ENCODE measurements at regions not wholly inside any gene's neighbourhood (a gene's known extent, or its start where the extent isn't known, plus 50 kb on each side); places are given as distances from the start of the nearest gene placed in this dataset.

DNA sequence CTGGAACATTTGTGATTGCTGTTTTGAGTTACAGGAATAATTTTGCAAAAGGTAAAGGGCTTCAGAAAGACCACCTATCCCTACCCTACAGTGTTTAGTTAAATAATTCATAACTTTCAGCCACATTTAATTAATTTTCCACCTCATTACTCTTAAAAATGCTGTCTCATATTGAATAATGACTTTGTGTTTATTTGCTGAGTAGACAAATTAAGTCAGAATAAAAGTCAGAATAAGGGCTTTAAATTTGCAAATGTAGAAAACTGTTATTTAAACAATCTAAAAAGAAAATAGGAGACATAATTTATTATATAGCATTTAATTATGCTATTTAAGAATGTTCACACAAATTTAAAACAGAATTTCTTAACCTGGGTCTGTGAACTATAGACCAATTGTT lies 293.7 kb upstream of the RIMS1 start:
- no peak for TF ChIP-seq TAF1 (conservative IDR thresholded peaks at IDR 0.05)
- H3K4me1 ChIP-seq (ENCODE audit: control insufficient read depth in 4 of 4, insufficient read depth in 4 of 4, low read length in 3 of 4), result no peaks in the 10 kb centered on the region
- no peaks in the 10 kb centered on the region for H3K36me3 ChIP-seq (ENCODE audit: control insufficient read depth in 4 of 4, insufficient read depth in 3 of 4, low read depth in 1 of 4, low read length in 3 of 4)
- no peak overlapping the region for H3K9ac ChIP-seq (ENCODE audit: low read depth in 1 of 2, low read length in 2 of 2)
- H3K27ac ChIP-seq (ENCODE audit: low read depth in 1 of 2, low read length in 2 of 2), result no peak overlapping the region
- no peaks in the 10 kb centered on the region for H3K27me3 ChIP-seq (ENCODE audit: control insufficient read depth in 4 of 4, insufficient read depth in 4 of 4, low read length in 3 of 4)
- H3K4me3 ChIP-seq (ENCODE audit: low read depth in 1 of 3, low read length in 3 of 3), result no peak overlapping the region
- peaks cover 0 to 4% (median 0%) of the 10 kb centered on the region in 4 donors for H3K9me3 ChIP-seq (ENCODE audit: control insufficient read depth in 4 of 4, low read length in 3 of 4)
- no peak for DNase-seq (ENCODE audit: low spot score)

DNA sequence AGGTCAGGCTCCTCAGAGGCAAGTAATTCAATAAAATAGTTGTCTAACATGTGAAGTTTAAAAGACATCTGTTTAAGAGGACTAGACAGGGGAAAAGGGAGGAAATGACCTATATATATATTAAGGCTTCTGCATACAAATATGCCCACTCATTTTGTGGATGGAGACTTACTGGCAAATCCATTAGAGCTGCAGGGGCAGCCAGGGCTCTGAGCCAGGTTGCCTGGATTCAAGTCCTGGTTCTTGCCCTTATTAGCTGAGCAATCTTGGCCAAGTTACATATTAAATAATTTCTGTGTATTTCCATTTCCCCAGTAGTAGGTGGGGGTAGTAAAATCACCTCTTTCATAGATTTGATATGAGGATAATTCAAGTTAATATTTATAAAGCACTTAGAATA lies 287.0 kb upstream of the RIMS1 start:
- H3K36me3 ChIP-seq (ENCODE audit: control insufficient read depth in 4 of 4, insufficient read depth in 3 of 4, low read depth in 1 of 4, low read length in 3 of 4), result no peaks in the 10 kb centered on the region
- H3K9me3 ChIP-seq (ENCODE audit: control insufficient read depth in 4 of 4, low read length in 3 of 4), result no peaks in the 10 kb centered on the region
- peaks cover 0 to 3% (median 0%) of the 10 kb centered on the region in 4 donors for H3K27me3 ChIP-seq (ENCODE audit: control insufficient read depth in 4 of 4, insufficient read depth in 4 of 4, low read length in 3 of 4)
- no peak overlapping the region for H3K9ac ChIP-seq (ENCODE audit: low read depth in 1 of 2, low read length in 2 of 2)
- H3K4me1 ChIP-seq (ENCODE audit: control insufficient read depth in 4 of 4, insufficient read depth in 4 of 4, low read length in 3 of 4), result no peaks in the 10 kb centered on the region
- TF ChIP-seq, protein P1, sequence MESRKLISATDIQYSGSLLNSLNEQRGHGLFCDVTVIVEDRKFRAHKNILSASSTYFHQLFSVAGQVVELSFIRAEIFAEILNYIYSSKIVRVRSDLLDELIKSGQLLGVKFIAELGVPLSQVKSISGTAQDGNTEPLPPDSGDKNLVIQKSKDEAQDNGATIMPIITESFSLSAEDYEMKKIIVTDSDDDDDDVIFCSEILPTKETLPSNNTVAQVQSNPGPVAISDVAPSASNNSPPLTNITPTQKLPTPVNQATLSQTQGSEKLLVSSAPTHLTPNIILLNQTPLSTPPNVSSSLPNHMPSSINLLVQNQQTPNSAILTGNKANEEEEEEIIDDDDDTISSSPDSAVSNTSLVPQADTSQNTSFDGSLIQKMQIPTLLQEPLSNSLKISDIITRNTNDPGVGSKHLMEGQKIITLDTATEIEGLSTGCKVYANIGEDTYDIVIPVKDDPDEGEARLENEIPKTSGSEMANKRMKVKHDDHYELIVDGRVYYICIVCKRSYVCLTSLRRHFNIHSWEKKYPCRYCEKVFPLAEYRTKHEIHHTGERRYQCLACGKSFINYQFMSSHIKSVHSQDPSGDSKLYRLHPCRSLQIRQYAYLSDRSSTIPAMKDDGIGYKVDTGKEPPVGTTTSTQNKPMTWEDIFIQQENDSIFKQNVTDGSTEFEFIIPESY (IDR thresholded peaks at IDR 0.05), result no peak
- no peak for TF ChIP-seq SP1 (IDR thresholded peaks at IDR 0.05)
- TF ChIP-seq JUND (IDR thresholded peaks at IDR 0.05), result no peak
- no peak for TF ChIP-seq FOXA2 (IDR thresholded peaks at IDR 0.05)
- TF ChIP-seq RXRA (IDR thresholded peaks at IDR 0.05), result no peak
- no peak for TF ChIP-seq EGR1 (IDR thresholded peaks at IDR 0.05; ENCODE audit: low read depth in 2 of 2)
- no peak for TF ChIP-seq TAF1 (conservative IDR thresholded peaks at IDR 0.05)
- TF ChIP-seq, protein P2, sequence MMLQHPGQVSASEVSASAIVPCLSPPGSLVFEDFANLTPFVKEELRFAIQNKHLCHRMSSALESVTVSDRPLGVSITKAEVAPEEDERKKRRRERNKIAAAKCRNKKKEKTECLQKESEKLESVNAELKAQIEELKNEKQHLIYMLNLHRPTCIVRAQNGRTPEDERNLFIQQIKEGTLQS (IDR thresholded peaks at IDR 0.05), result no peak
- TF ChIP-seq HNF4G (IDR thresholded peaks at IDR 0.05), result no peak
- TF ChIP-seq, protein P3, sequence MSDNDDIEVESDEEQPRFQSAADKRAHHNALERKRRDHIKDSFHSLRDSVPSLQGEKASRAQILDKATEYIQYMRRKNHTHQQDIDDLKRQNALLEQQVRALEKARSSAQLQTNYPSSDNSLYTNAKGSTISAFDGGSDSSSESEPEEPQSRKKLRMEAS (IDR thresholded peaks at IDR 0.05), result no peak
- TF ChIP-seq YY1 (IDR thresholded peaks at IDR 0.05), result no peak
- no peak for TF ChIP-seq FOXA1 (IDR thresholded peaks at IDR 0.05)
- no peak for TF ChIP-seq GABPA (IDR thresholded peaks at IDR 0.05 in 1 of 2, conservative IDR thresholded peaks at IDR 0.05 in 1 of 2)
- H3K27ac ChIP-seq (ENCODE audit: low read depth in 1 of 2, low read length in 2 of 2), result no peak overlapping the region
- no peak for DNase-seq (ENCODE audit: low spot score)
- no peak overlapping the region for H3K4me3 ChIP-seq (ENCODE audit: low read depth in 1 of 3, low read length in 3 of 3)

DNA sequence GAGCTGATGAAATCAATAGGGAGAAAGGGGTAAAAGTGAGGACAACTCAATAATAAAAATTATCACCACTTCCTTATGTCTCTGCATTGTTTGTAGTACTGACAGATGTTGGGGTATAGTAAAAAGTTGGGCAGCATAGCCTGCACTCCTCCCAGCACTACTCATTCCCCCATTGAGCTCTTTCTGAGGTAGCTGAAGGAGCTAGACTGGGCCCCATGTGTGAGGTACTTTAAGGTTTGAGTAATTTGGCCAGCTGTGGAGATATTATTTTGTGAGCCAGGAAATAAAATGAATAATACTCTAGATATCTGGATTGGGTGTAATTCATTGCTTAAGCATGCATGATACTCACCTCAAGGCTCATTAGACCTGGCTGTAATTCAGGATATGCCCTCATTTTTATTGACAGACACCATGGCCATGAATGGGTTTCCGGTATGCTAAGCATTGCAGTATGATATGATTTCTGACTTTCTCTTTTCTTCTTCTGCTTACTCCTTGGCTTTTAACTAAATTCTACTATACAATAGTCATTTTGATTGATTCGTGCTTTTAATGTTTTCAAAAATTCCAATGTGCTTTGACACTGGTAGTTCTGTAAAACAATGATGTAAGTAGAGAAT lies 283.9 kb upstream of the RIMS1 start:
- peaks cover 0 to 3% (median 2%) of the 10 kb centered on the region in 4 donors for H3K27me3 ChIP-seq (ENCODE audit: control insufficient read depth in 4 of 4, insufficient read depth in 4 of 4, low read length in 3 of 4)
- no peaks in the 10 kb centered on the region for H3K9me3 ChIP-seq (ENCODE audit: control insufficient read depth in 4 of 4, low read length in 3 of 4)
- H3K27ac ChIP-seq (ENCODE audit: low read depth in 1 of 2, low read length in 2 of 2), result no peak overlapping the region
- no peak overlapping the region for H3K9ac ChIP-seq (ENCODE audit: low read depth in 1 of 2, low read length in 2 of 2)
- WGBS, result 72% methylated on average over 2 of the region's 2 CpGs
- H3K36me3 ChIP-seq (ENCODE audit: control insufficient read depth in 4 of 4, insufficient read depth in 3 of 4, low read depth in 1 of 4, low read length in 3 of 4), result no peaks in the 10 kb centered on the region
- no peaks in the 10 kb centered on the region for H3K4me1 ChIP-seq (ENCODE audit: control insufficient read depth in 4 of 4, insufficient read depth in 4 of 4, low read length in 3 of 4)
- no peak overlapping the region for H3K4me3 ChIP-seq (ENCODE audit: low read depth in 1 of 3, low read length in 3 of 3)
- no peak for DNase-seq (ENCODE audit: low spot score)
- TF ChIP-seq GABPA (IDR thresholded peaks at IDR 0.05 in 1 of 2, conservative IDR thresholded peaks at IDR 0.05 in 1 of 2), result no peak
- TF ChIP-seq JUND (IDR thresholded peaks at IDR 0.05), result no peak
- no peak for TF ChIP-seq HNF4A (conservative IDR thresholded peaks at IDR 0.05)
- TF ChIP-seq, protein P2 (IDR thresholded peaks at IDR 0.05), result no peak
- TF ChIP-seq RXRA (IDR thresholded peaks at IDR 0.05), result no peak
- TF ChIP-seq HNF4G (IDR thresholded peaks at IDR 0.05), result no peak
- TF ChIP-seq, protein P4, sequence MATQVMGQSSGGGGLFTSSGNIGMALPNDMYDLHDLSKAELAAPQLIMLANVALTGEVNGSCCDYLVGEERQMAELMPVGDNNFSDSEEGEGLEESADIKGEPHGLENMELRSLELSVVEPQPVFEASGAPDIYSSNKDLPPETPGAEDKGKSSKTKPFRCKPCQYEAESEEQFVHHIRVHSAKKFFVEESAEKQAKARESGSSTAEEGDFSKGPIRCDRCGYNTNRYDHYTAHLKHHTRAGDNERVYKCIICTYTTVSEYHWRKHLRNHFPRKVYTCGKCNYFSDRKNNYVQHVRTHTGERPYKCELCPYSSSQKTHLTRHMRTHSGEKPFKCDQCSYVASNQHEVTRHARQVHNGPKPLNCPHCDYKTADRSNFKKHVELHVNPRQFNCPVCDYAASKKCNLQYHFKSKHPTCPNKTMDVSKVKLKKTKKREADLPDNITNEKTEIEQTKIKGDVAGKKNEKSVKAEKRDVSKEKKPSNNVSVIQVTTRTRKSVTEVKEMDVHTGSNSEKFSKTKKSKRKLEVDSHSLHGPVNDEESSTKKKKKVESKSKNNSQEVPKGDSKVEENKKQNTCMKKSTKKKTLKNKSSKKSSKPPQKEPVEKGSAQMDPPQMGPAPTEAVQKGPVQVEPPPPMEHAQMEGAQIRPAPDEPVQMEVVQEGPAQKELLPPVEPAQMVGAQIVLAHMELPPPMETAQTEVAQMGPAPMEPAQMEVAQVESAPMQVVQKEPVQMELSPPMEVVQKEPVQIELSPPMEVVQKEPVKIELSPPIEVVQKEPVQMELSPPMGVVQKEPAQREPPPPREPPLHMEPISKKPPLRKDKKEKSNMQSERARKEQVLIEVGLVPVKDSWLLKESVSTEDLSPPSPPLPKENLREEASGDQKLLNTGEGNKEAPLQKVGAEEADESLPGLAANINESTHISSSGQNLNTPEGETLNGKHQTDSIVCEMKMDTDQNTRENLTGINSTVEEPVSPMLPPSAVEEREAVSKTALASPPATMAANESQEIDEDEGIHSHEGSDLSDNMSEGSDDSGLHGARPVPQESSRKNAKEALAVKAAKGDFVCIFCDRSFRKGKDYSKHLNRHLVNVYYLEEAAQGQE (IDR thresholded peaks at IDR 0.05), result no peak
- TF ChIP-seq RAD21 (IDR thresholded peaks at IDR 0.05), result no peak
- TF ChIP-seq TAF1 (conservative IDR thresholded peaks at IDR 0.05), result no peak
- TF ChIP-seq YY1 (IDR thresholded peaks at IDR 0.05), result no peak
- TF ChIP-seq EGR1 (IDR thresholded peaks at IDR 0.05; ENCODE audit: low read depth in 2 of 2), result no peak
- TF ChIP-seq FOXA1 (IDR thresholded peaks at IDR 0.05), result no peak
- TF ChIP-seq, protein P3 (IDR thresholded peaks at IDR 0.05), result no peak
- no peak for TF ChIP-seq FOXA2 (IDR thresholded peaks at IDR 0.05)
- TF ChIP-seq, protein P1 (IDR thresholded peaks at IDR 0.05), result no peak
- no peak for TF ChIP-seq SP1 (IDR thresholded peaks at IDR 0.05)

Measured in liver (tissue), 7 donors.